DMS 273 (cell line): ENCODE measurements at regions not wholly inside any gene's neighbourhood (a gene's known extent, or its start where the extent isn't known, plus 50 kb on each side); places are given as distances from the start of the nearest gene placed in this dataset.

Source experiments
- DNase-seq: peaks from one replicate; lab custom pipeline; 2025; ENCODE audit not compliant: unreplicated experiment; lab: John Stamatoyannopoulos, UW

DNA sequence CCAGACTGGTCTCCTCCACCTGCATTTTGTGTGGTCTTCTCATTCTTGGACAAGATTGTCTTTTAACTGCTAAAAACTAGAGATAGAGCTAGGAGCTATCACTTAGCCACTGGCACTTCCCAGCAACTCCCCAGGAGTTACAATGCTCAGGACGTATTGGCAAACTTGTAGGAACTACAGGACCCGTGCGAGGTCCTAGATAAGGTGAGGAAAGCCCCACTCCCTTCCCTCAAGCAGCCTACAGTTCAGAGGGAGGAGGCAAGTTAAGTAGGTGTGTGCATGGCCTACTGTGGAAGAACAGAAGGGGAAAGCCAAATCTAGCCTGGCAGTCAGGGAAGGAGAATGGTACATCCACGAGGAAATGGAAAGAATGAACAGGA, 504.7 kb upstream of the PROK2 start:
- no peak for DNase-seq

DNA sequence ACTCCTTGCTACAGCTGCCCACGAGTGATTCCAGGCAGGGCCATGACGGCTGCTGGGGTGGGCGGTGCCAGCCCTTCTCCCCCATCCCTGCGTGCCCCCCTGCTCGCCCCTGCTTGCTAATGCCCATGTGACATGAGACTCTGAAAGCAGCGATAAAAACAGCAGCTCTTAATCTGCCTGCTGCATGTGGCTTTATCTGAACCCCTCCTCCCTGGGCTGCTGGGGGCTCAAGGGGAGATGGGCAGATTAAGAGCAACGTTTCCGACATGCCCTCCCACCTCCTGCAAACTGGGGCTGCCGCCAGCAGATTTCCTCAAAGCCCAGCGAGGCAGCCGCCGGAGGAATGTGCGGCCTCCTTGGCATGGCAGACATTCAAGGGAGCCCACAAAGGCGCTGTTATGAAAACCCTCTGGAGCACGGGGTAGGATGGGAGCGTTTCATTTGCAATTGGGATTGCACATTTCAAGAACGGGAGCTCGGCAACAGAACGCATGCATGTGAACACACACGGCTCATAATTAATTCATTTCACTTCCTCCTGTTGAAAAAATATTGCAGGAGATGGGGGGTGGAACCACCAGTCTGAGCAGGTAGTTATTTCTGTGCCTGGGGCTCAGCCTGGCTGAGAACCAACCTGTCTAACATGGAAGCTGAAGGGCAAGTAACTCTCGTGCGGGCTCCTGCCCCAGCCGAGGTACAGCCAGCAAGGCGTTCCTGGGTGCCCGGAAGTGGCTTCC, 504.2 kb upstream of the PROK2 start:
- peak; percentile 12 for DNase-seq

DNA sequence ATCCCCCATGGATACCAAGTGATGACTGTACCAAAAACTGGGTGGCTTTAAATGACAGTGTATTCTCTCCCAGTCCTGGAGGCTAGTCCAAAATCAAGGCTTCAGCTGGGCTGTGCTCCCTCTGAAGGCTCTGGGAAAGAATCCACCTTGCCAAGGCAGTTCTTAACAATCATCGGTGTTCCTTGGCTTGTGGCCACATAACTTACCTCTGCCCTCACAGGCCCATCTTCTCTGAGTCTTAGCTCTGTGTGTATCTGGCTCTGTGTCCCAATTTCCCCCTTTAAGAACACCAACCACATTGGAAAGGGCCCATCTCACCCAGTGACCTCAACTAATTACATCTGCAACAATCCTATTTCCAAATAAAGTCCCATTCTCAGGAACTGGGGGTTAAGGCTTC, 503.0 kb upstream of the PROK2 start:
- no peak for DNase-seq

DNA sequence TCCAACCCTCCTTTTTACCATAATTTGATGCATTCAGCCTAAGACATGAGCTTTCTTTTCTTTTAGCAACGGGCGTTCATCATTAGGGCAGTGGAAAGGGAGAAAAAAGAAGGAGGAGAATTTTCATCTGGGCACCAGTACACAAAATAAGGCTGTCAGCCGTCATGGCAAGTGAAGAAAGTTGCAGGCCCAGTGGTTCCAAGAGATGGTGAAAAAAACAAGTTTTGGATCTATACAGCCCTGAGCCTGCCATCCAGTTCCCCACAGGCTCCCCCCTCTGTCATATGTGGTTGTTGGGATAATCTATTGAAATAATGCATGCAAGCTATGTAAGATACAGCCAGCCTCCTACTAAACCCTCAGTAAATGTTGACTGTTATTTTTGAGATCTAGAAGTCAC, 500.6 kb upstream of the PROK2 start:
- no peak for DNase-seq

DNA sequence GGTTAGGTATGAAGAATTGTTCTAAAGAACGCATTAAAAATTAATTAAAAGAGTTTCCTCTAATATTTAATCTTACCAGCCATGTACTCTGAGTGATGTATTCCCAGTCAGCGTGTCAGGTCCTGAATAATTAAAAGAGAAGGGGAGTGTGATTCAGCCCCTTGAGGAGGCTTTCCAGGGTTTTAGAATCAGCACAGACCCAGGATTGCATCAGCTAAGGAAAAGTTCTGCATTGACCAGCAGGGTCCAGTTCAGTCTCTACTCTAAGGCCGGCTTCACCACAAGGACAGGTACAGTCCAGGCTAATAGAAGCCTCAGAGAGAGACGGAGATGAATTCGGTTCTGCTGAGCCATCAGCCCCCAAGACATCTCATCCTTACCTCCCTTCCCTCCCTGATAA, 499.5 kb upstream of the PROK2 start:
- no peak for DNase-seq

DNA sequence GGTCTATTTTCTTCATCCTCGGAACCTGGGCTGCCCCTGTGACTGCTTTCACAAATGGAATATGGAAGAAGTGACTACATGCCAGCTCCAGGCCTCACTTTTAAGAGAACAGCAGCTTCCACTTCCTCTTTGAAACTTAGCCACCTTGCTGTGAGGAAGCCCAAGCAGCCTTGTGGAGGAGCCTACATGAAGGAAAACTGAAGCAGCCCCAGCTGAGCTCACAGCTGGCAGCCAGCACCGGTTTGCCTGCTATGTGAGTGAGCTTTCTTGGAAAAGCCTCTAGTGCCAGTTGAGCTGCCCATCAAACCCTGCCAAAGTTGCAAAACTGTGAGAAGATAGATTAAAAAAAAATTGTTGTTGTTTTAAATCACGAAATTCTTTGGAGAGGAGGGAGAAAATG, 498.0 kb upstream of the PROK2 start:
- no peak for DNase-seq

DNA sequence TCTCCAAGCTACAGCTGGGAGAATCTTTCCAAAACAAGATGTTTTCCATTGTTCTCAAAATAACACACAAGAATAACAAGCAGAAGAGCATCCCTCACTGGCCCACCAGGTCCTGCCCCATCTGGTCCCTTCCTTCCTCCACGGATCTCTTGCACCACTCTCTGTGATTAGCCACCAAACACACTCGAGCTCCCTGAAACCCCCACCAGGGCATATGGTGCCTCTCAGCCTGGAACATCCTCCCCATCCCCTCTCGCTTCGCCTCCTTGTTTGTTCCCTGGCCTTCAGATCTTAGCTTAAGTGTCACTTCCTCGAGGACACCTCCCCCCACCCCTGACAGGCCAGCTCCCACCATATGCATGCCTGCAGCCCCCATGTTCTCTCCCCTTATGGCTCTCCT, 496.6 kb upstream of the PROK2 start:
- no peak for DNase-seq

DNA sequence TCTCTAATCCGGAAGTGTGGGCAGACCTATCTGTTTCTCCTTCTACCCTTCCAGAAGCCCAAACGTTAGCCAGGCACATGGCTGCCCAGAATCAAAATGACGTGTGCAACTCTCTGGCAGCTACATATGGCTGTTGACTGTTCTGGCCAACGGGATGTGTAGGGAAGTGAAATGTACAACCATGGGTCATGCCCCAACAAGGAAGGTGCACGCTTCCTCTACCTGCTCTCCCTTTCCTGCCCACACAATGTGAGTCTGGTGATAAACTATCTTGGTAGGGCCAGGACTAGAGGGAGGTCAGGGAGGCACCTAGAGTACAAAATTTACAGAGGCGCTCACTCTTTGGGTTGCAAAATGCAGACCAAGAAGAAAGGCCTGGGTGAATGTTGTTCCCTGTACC, 495.9 kb upstream of the PROK2 start:
- no peak for DNase-seq

DNA sequence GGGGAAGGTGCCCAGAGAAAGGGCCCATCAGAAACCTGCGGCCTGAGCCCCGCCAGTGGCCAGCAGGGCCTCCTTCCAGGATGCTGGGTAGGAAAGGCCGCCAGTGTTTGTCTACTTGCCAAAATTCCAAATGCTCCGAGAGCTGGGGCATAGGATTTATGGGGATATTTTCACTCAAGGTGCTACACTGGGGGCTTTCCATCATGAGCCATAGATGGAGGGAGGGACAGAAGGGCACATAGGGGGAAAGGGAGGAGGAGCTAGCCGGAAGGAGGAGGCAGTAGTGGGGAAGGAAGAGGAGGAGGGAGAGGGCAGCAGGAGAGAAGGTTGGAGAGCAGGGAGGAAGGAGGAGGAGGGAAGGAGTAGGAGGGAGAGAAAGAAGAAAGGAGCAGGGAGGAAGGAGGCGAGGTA, 494.7 kb upstream of the PROK2 start:
- no peak for DNase-seq

DNA sequence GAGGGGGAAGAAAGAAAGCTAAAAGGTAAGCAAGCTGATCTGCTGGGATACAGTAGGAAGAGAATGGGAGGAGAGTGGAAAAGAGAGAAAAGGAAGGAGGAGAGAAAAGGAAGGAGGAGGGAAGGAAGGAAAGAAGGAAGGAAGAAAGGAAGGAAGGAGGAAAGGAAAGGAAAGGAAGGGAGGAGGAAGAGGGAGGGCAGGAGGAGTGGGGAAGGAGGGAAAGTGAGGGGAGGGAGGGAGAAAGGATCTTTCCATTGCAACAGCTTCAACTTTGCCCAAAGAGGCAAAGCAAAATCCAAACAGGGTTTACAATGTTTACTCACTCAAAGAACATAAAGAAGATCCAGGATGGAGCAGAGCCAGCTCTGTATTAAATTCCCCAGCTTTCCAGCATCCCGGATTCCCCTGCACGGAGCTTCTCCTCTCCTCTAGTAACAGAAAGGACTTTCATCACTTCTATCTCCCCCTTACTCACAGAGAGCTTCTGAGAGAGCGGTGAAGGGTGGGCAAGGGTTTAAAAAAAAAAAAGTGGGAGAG, 494.2 kb upstream of the PROK2 start:
- no peak for DNase-seq

DNA sequence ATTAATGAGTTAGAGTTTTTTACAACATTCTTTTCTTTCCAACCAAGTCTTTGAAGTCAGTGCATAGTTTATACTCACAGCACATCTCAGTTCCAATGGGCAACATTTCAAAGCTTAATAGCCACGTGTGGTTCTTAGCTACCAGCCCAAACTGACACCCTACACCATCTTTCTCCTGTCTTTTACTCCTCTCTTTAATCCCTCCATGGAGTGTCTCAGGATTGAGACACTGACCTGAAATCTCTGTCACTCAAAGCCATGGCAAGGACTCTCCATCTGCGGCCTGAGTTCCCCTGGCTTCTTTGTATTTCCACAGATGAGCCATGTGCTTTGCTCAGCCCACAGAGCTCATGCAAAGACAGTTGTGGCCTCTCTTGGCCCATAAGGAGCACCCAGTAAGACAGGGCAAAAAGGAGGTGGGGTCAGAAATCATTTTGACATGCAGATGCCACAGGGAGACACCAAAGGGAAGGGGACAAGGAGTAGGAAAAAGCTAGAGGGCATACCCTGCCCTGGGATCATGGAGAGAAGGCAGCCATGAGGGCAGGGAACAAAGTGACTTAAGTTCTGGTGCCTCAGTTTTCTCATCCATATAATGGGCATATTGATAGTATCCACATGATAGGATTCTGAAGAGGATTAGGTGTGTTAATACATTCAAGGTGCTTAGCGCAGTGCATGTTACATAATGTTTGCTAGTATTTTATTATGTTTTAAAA, 493.6 kb upstream of the PROK2 start:
- DNase-seq = no peak

DNA sequence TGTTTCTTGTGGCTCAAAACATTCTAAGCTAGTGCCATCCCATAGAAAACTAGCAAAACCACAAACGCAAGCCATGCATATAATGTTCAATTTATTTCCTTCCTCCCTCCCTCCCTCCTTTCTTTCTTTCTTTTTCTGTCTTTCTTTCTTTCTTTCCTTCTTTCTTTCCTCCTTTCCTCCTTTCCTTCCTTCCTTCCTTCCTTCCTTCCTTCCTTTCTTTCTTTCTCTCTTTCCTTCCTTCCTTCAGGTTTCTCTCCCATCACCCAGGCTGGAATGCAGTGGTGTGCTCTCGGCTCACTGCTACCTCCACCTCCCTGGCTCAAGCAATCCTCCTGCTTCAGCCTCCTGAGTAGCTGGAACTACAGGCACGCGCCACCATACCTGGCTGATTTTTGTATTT, 492.8 kb upstream of the PROK2 start:
- no peak for DNase-seq

DNA sequence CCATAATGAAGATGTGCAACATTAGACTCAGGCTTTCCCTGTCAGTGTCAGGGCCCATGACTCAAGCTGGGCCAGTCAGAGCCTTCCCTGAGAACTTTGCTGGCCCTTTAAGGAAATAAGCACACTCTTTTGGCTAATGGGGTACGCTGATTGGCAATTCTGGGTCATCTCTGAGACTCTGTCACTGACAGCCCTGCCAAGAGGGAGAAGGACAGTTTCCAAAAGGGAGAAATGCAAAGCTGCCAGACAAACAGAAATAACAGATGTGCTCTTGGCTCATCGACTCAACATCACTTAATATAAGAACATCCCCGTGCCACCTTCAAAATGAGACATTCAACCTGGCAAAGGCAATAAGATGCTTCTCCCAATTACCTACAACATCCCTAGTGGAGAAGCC, 491.9 kb upstream of the PROK2 start:
- no peak for DNase-seq

DNA sequence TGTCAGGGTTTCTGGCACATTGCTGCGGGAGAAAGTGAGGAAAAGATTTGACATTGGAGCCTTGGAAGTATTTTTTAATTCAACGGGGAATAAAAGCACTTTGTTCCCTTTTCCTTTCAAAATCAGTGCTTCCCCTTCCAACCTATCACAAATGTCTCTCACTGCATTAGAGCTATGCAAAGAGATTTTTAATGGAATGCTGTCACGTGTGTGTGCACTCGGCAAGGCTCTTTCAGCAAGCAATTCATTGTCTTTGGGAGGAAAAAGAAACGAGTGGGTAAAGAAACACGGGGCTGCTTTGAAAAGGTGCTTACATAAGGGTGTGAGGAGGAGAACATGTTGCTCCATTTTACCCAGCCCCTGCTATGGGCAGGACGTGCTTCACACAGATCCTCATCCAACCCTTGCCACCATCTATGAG, 490.4 kb upstream of the PROK2 start:
- DNase-seq = no peak

DNA sequence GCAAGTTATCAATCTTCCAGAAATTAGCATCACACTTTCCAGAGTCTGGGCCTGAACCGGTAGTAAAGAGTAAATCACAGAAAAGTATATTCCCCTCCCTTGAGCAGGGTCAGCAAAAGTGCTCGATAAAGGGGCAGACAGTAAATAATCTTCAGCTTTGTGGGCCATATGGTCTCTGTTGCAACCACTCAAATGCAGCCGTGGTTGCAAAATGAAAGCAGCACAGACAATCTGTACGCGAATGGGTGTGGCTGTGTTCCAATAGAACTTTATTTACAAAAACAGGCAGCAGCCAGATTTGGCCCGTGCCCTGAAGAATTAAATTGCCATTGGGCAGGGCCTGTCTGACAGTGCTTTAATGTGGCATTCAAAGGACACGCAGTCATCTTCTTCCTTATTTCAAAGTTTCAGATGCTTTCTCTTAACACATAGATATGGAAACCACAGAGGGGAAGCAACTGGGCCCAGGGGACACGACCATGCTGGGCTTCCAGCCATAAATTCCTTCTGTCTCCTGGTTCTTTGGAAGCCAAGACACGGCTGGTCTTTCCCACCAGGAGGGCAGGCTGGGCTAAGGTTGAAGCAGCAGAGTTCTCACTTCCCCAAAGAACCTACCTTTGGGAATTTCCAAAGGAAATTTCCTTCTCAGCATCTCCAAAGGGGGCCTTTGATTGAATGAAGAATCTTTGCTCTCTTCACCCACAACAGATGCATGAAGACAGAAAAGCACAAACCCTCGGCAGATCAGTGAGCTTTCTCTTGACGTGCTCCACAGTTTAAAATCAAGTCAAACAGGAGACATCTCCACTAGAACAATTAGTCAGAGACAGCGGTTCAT, 489.8 kb upstream of the PROK2 start:
- DNase-seq = peak; percentile 91

DNA sequence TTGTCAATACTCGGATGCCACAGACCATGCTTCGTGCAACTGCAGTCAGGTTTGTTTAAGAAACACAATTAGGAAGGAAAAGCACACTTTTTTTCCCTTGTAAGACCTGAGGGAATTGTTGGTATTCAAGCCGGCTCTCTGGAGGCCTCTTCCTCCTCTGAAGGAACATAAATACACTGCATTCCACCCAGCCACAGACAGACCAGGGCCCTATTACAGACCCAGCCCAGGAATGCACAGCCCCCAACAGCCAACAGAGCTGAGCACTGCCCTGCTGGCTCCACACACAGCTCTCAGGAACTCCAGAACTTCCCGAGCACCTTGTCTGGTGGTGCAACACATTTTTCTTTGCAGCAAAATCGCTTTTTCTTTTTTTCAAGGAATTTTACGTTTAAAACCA, 488.7 kb upstream of the PROK2 start:
- no peak for DNase-seq

DNA sequence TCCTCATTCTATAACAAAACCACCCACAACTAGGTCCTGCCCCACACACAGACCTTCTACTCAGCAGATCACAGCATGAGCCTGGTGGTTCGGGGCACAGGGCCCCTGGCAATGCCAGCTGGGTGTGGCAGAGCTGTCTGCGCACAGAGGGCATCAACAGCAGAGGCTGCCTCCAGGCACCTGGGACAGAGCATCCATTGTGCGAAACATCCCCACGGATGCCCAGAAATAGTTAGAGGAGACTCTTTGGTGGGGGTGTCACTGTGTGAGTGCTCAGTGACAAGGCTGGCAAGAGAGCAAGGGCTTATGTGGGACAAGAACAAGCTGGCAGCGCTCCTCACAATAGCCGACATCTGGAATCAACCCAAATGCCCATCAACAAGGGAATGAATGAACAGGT, 487.4 kb upstream of the PROK2 start:
- no peak for DNase-seq

DNA sequence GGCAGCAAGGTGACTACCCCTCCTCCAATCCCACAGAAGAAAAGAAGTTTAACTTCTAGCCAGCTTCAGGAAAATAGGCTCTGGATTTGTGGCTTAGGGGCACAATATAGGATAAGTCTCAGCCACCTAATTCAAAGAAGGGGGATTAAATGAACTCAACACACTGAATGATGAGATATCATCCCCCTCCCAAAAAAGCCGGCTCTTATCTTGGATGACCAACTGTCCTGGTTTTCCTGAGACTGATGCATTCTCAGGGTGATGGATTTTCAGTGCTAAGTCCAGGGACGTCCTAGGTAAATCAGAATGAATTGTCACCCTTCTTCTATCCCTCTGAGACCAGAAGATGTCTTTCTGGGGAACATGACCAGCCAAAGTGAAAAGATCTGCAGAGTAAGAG, 487.0 kb upstream of the PROK2 start:
- DNase-seq = no peak

DNA sequence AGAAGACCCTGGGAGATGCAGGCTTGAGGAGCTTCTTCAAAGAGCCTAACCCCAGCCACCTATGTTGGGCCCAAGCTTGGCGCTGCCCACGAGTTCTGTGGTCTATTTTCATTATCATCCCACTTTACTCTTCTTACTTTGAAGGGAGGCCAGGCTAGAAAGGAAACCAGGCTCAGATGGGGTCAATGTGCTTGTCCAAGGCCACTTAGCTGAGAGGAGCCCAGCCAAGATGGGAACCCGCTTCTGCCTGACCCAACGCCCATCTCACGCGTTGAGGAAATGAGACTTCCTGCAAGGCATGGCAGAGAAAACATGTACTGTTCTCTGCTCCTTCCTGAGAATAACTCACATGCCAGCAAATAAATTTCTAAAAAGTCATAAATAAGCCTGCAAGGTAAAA, 486.3 kb upstream of the PROK2 start:
- DNase-seq = no peak

DNA sequence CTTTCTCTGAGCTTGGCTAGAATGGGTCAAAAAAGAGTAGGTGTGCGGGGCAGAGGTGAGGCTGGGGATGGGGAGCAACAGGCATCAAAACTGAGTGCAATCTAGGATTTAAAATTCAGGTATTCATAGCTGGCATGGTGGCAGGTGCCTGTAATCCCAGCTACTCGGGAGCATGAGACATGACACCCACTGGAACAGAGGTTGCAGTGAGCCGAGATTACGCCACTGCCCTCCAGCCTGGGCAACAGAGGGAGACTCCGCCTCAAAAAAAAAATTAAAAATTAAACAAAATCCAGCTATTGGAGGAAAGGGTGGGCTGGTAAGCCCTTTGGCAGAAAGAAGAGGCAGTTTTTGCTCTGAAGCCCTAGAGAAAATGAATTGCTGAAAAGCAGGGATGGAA, 485.8 kb upstream of the PROK2 start:
- DNase-seq = no peak

DNA sequence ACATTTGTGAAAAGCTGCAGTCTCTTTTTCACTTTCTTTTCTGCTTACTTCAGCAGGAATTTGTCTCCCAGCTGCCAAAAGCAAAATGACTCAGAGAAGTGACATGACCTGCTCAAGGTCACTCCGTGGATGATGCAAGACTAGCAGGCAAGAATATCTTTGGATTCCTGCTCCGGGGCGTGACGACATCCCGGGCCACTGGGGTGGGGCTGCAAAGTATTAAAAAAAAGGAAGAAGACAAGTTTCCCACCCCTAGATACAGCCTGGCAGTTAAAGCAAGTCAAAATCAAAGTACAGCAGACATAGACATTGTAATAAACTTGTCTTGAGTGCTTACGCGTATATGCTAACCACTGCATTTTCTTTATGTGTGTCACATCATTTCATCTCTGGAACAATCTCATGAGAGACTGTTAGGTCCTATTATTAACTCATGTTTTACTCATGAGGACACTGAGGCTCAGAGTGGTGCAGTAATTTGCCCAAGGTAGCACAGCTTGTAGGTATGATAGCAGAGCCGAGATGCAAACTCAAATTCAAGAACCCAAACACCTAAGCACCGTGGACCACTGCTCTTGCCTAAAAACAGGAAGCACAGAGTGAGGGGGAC, 485.2 kb upstream of the PROK2 start:
- DNase-seq = peak; percentile 10
